ENCODE measurements at regions not wholly inside any gene's neighbourhood (a gene's known extent, or its start where the extent isn't known, plus 50 kb on each side); places are given as distances from the start of the nearest gene placed in this dataset.
"Not testable (repeated sequence)": the region's sequence is repeated elsewhere in the genome, so short reads cannot be mapped to it uniquely, and the experiment has no call there.

GRCh38 chr17:27944546-27945332, 51.6 kb upstream of the LYRM9 start:
- no peak for DNase-seq (ENCODE audit: low read depth in 2 of 2)

GRCh38 chr17:27945333-27945616, 52.1 kb upstream of the LYRM9 start:
- DNase-seq (ENCODE audit: low read depth in 2 of 2) = no peak

- DNase-seq (ENCODE audit: low read depth in 2 of 2) = no peak
These were observed 52.8 kb upstream of the LYRM9 start for GRCh38 chr17:27945953-27946352.

GRCh38 chr17:27946513-27946912, 53.3 kb upstream of the LYRM9 start:
- no peak for DNase-seq (ENCODE audit: low read depth in 2 of 2)

DNA sequence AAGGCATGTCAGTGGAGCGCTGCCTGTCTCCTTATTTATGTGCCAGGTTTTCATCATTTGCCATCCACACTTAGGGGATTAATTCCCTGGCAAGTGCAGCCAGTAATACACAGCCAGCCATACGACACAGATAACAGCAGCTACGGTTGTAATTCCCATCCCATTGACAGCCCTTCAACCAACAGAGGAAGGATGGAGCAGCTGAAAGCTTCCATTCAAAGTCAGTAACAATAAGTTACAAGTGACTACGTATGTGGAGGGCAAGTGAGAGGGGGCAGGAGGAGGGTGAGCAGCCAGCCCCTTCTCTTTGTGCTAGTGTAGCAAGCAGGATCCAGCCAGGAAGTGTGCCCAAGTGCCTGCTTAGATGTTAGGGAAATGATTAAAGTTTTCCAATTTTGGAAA, 53.8 kb upstream of the LYRM9 start:
- DNase-seq (ENCODE audit: low read depth in 2 of 2) = no peak

DNA sequence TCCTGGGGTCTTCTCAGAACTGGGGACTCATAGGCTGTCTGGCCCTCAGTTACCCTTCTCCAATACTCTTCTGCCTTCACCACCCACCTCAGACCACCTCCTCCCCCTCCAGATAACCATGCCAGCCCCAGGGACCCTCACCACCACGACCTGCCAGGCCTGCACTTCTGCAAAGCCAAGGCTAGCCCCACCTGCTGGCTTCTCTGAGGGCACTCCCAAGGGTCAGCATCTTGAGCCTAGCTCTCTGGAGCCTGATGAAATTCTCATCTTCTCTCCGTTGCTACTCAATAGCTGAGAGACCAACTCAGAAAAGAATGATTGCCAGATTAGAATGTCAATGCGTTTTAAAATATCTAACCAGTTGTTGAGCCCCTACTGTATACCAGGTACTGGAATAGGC, 56.1 kb upstream of the LYRM9 start:
- DNase-seq (ENCODE audit: low read depth in 2 of 2) = no peak

DNA sequence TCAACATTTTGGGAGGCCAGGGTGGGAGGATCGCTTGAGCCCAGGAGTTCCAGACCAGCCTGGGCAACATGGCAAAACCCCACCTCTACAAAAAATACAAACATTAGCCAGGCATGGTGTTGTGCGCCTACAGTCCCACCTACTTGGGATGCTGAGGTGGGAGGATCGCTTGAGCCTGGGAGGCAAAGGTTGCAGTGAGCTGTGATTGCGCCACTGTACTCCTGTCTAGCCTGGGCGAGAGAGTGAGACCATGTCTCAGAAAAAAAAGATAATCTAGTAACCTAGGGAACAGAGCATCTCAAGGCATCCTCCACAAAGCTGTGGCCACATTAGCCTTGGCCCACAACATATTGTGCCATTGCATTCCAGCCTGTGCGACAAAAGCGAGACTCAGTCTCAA, 57.1 kb upstream of the LYRM9 start:
- not testable (repeated sequence) for DNase-seq (ENCODE audit: low read depth in 2 of 2)

- DNase-seq (ENCODE audit: low read depth in 2 of 2) = no peak
These were observed 57.8 kb upstream of the LYRM9 start for GRCh38 chr17:27950995-27951394.

DNA sequence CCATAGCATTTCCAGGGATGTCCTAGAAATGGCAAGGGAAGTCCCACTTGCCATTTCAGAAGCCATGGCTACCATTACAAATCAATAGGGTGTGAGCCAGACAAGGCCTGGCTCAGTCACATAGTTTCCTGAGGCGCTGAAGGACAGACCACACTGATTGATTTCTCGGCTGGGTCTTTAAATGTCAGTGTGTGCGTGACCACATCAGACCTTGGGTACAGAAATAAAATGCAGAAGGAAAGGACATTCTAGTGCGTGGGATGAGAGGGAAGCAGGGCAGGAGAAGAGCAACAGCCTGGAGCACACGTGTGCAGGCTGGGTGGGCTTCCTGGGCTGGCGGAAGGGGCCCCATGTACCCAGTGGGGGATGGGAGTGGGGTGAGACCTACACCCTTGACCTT, 58.7 kb upstream of the LYRM9 start:
- DNase-seq (ENCODE audit: low read depth in 2 of 2) = no peak

DNA sequence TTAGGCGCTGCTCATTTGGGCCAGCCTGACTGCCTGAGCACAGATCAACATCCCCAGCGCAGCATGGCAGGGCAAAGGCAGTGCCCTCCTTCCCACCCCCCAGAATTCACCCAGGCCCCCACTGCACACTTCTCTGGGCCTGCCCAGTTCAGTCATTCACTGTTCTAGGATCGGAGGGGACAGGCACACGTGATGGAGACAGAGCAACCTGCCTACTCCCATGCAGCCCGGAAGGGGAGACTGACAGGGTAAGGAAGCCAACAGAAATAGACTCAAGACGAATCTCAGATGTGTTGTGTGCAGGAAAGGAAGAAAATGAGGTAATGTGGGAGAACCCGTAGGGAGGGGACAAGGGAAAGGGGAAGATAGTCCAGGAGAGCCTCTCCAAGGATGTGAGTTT, 59.2 kb upstream of the LYRM9 start:
- no peak for DNase-seq (ENCODE audit: low read depth in 2 of 2)

GRCh38 chr17:27954548-27955495, 61.7 kb upstream of the LYRM9 start:
- no peak for DNase-seq (ENCODE audit: low read depth in 2 of 2)

DNA sequence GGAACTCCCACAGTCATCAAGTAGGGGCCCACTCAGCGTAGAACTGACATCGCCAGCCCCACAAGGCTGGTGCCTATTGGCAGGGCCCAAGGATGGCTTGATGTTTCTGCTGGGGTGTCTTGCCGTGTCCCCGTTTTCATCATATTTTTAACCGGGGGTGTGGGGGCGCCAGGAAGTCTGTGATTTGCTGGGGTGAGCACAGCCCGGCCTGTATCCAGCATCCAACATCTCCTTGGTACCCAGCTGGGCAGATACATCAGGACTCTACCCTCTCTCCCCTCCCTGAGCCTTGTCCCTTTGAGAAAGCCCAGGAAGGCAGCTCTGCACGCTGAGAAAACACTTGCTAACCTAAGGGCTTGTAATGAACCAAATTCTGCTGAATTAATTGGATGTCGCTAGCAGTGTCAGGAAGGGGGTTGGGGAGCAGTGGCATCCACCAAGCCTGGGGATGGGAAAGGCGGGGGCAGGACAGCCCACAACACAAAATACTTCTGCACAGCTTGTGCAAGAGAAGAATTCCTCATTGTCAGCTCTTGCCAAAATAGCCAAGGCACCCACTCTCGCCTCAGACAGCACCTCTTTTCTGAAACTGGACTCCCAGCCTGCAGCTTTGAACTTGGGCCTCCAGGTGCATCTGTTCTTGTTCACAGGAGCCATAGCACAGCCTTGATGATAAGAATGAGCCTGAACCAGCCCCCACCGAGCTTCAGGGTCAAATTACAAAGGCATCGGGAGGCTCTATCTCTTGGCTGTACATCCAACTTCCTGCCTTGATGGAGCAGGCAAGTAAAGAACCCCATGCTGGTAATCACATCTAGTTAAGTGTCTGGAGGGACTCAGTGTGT, 63.7 kb upstream of the LYRM9 start:
- no peak for DNase-seq (ENCODE audit: low read depth in 2 of 2)

- DNase-seq (ENCODE audit: low read depth in 2 of 2) = not testable (repeated sequence)
These were observed 64.3 kb upstream of the LYRM9 start for GRCh38 chr17:27957446-27957793.

DNA sequence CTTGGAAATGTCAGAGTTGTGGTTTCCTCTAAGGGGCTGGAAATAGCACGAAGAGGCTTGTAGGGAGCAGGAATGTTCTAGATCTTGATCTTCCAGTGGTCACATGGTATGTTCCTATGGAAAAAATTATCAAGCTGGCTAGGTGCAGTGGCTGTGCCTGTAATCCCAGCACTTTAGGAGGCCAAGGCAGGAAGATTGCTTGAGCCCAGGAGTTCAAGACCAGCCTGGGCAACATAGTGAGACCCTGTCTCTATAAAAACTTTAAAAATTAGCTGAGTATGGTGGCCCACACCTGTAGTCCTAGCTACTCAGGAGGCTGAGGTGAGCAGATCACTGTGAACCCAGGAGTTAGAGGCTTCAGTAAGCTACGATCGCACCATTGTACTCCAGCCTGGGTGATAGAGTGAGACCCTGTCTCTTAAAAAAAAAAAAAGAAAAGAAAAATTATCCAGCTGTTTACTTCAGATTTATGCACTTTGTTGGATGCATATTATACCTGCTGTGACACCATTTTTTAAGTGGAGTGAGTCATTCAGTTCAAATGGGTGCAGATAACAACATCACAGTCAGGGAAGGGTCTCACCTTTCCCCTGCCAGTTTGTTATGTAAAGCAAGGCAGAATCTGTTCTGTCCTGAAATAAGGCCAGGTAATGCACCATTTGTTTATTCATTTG, 65.7 kb upstream of the LYRM9 start:
- no peak for DNase-seq (ENCODE audit: low read depth in 2 of 2)

GRCh38 chr17:27959382-27959709, 66.2 kb upstream of the LYRM9 start:
- DNase-seq (ENCODE audit: low read depth in 2 of 2) = no peak

DNA sequence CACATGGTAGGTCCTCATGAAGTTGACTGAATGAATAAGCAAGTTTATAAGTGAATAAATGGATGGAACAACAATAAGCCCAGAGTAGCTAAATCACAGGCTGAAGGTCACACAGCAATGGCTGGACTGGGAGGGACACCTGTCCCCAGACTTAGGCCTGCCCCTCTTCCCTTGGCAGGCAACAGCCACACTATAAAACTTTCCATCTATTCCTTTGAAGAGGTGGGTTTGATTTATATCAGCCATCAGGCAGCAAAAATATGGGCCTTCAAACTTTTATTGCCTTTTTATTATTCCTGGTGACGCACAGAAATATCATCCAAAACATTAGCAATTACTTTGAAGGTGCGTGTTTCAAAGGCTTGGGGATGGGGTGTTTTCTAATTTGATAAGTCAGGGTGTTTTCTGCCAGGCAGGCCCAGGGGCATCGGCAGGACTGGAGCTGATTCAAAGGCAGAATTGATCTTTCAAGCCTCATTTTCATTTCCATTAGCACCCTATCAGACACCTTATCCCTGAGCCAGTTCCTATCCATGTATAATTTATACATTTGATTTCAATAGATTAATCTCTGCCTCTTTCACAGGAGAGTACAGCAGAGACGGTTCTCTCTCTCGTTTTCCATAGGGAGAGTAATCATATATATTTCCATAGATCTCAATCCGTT, 67.2 kb upstream of the LYRM9 start:
- DNase-seq (ENCODE audit: low read depth in 2 of 2) = no peak

DNA sequence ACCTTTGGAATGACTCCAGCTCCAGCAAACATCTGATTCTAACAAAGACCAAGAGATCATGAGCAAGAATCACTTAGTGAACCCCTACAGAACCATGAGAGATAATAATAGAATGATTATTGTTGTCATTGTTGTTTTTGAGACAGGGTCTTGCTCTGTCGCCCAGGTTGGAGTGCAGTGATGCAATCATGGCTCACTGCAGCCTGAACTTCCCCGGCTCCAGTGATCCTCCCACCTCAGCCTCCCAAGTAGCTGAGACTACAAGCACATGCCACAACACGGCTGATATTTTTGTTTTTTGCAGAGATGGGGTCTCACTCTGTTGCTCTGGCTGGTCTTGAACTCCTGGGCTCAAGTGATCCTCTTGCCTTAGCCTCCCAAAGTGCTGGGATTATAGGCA, 69.4 kb upstream of the LYRM9 start:
- DNase-seq (ENCODE audit: low read depth in 2 of 2) = not testable (repeated sequence)

GRCh38 chr17:27965224-27965623, 72.1 kb upstream of the LYRM9 start:
- DNase-seq (ENCODE audit: low read depth in 2 of 2) = no peak

- DNase-seq (ENCODE audit: low read depth in 2 of 2) = no peak
These were observed 74.2 kb upstream of the NLK start for GRCh38 chr17:27968206-27968732.

DNA sequence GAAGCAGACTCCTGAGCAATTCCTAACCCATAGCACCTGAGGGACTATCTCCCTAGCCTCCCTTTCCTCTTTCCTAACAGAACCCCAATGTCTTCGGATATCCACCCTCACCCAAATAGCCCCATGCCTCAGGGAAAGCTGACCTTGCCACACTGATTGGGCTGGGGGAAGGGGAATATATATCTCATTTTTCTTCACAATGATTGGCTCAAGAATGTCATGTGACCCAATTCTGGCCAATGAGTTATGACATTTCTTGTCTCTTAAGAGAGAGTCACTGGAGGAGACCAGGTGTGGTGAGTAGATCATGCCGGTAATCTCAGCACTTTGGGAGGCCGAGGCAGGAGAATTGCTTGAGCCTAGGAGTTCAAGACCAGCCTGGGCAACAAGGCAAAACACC, 71.9 kb upstream of the NLK start:
- no peak for DNase-seq (ENCODE audit: low read depth in 2 of 2)

Data from fibroblast of skin of left biceps (primary cell).